Thyroid gland (tissue), 4 donors: ENCODE measurements at regions not wholly inside any gene's neighbourhood (a gene's known extent, or its start where the extent isn't known, plus 50 kb on each side); places are given as distances from the start of the nearest gene placed in this dataset.

ENCODE experiments used
- CTCF ChIP-seq, 6 experiments: fragments of 200-600 bp in 3 of 6; fragments of 450-650 bp in 3 of 6; sonication (generic) in 3 of 6; IDR thresholded peaks; one replicate each; pipeline ENCODE4 v1.5.1; 2016 to 2019; ENCODE audit warnings: antibody characterized with exemption in 6 of 6, mild to moderate bottlenecking in 2 of 6, inconsistent platforms in 1 of 6, moderate library complexity in 1 of 6
- POLR2A ChIP-seq, 2 donors: fragments of 450-650 bp; IDR thresholded peaks; one replicate each; pipeline ENCODE4 v1.6.1; 2017; ENCODE audit warnings: antibody characterized with exemption in 2 of 2, mild to moderate bottlenecking in 2 of 2, moderate library complexity in 1 of 2

GRCh38 chr1:232704256-232704655, 74.3 kb upstream of the SIPA1L2 start:
- TF ChIP-seq POLR2A (IDR thresholded peaks at IDR 0.05) (no peak), CTCF (IDR thresholded peaks at IDR 0.05) (no peak)
